IMR-90 (cell line): ENCODE measurements at regions not wholly inside any gene's neighbourhood (a gene's known extent, or its start where the extent isn't known, plus 50 kb on each side); places are given as distances from the start of the nearest gene placed in this dataset.

ENCODE experiments used
- ATAC-seq: fragments of 200-7000 bp; cut with Tn5 transposase; 2 replicates; pipeline ENCODE4 v1.9.1; 2020; ENCODE audit warnings: low read depth, mild to moderate bottlenecking, moderate library complexity
- BruUV-seq: library from RNA; stranded (reverse); fragments of 400-500 nt; replicated peaks from 2 replicates; lab custom pipeline; 2021; lab: Mats Ljungman, UMichigan
- CTCF ChIA-PET: fragments of 300-600 bp; formaldehyde crosslinking; extraction: SDS; loops from one replicate; lab custom pipeline; 2021; ENCODE audit warnings: antibody characterized with exemption; lab: Yijun Ruan, JAX
- POLR2A ChIA-PET: fragments of 300-600 bp; sonication (Branson Sonifier 250); formaldehyde crosslinking; loops from one replicate; lab custom pipeline; 2022; ENCODE audit warnings: antibody characterized with exemption; ENCODE audit not compliant: unreplicated experiment; lab: Charles Lee
- DNase-seq: peaks from one replicate; pipeline ENCODE4 v3.0.0; 2013
- H2AFZ ChIP-seq: replicated peaks from 2 replicates; pipeline ENCODE3; 2013; ENCODE audit warnings: low read length, mild to moderate bottlenecking; ENCODE audit not compliant: poor library complexity
- H2AK5ac ChIP-seq: 2 replicates; pipeline ENCODE4 v1.6.1; 2013; ENCODE audit warnings: low read depth, low read length, inconsistent platforms
- H2AK9ac ChIP-seq: replicated peaks from 2 replicates; pipeline ENCODE3; 2013; ENCODE audit warnings: mild to moderate bottlenecking, low read depth, low read length, moderate library complexity; ENCODE audit not compliant: poor library complexity
- H2BK120ac ChIP-seq: 2 replicates; pipeline ENCODE4 v1.6.1; 2013; ENCODE audit warnings: low read depth, low read length, inconsistent platforms
- H2BK15ac ChIP-seq: 3 replicates; pipeline ENCODE4 v1.6.1; 2013; ENCODE audit warnings: low read depth, low read length, inconsistent platforms
- H2BK20ac ChIP-seq: 2 replicates; pipeline ENCODE4 v1.6.1; 2013; ENCODE audit warnings: low read depth, mild to moderate bottlenecking, inconsistent platforms, low read length, moderate library complexity
- H2BK5ac ChIP-seq: 2 replicates; pipeline ENCODE4 v1.6.1; 2013; ENCODE audit warnings: mild to moderate bottlenecking, low read depth, low read length, inconsistent platforms; ENCODE audit not compliant: poor library complexity, severe bottlenecking
- H3K14ac ChIP-seq: replicated peaks from 2 replicates; pipeline ENCODE4 v1.6.1; 2013; ENCODE audit warnings: low read depth, low read length, inconsistent platforms
- H3K18ac ChIP-seq: 2 replicates; pipeline ENCODE4 v1.6.1; 2013; ENCODE audit warnings: low read depth, low read length, control low read depth
- H3K23ac ChIP-seq: 2 replicates; pipeline ENCODE4 v1.6.1; 2013; ENCODE audit warnings: low read depth, low read length, inconsistent platforms
- H3K27ac ChIP-seq: 2 replicates; pipeline ENCODE4 v1.5.1; 2013; ENCODE audit warnings: mild to moderate bottlenecking, control low read depth, low read length; ENCODE audit not compliant: insufficient read depth
- H3K27me3 ChIP-seq: 2 replicates; pipeline ENCODE4 v1.6.1; 2013; ENCODE audit warnings: low read length; ENCODE audit not compliant: control insufficient read depth, insufficient read depth
- H3K36me3 ChIP-seq: 2 replicates; pipeline ENCODE4 v1.6.1; 2013; ENCODE audit warnings: low read length, mixed read lengths; ENCODE audit not compliant: control insufficient read depth, insufficient read depth
- H3K4ac ChIP-seq: 2 replicates; pipeline ENCODE4 v1.6.1; 2013; ENCODE audit warnings: low read depth, low read length, inconsistent platforms
- H3K4me1 ChIP-seq: 2 replicates; pipeline ENCODE4 v1.6.1; 2013; ENCODE audit warnings: low read length, mixed read lengths; ENCODE audit not compliant: control insufficient read depth, insufficient read depth
- H3K4me2 ChIP-seq: 2 replicates; pipeline ENCODE4 v1.6.1; 2013; ENCODE audit warnings: low read depth, mild to moderate bottlenecking, control low read depth, low read length, moderate library complexity
- H3K4me3 ChIP-seq: 2 replicates; pipeline ENCODE4 v1.5.1; 2013; ENCODE audit warnings: low read depth, mild to moderate bottlenecking, control low read depth, low read length, moderate library complexity; ENCODE audit not compliant: insufficient read depth
- H3K56ac ChIP-seq: 2 replicates; pipeline ENCODE4 v1.6.1; 2013; ENCODE audit warnings: low read length, inconsistent platforms; ENCODE audit not compliant: insufficient read depth; ENCODE audit errors: extremely low read depth
- H3K79me1 ChIP-seq, 2 experiments: 2 replicates each; pipeline ENCODE4 v1.6.1; 2013; ENCODE audit warnings: low read length in 2 of 2, inconsistent platforms in 1 of 2, low read depth in 1 of 2
- H3K9ac ChIP-seq: 2 replicates; pipeline ENCODE4 v1.6.1; 2013; ENCODE audit warnings: low read depth, low read length, control low read depth
- H3K9me1 ChIP-seq: 2 replicates; pipeline ENCODE4 v1.6.1; 2013; ENCODE audit warnings: low read length, inconsistent platforms; ENCODE audit not compliant: insufficient read depth
- H3K9me3 ChIP-seq: 2 replicates; pipeline ENCODE4 v1.6.1; 2013; ENCODE audit warnings: low read length; ENCODE audit not compliant: control insufficient read depth, insufficient read depth
- H4K20me1 ChIP-seq: 2 replicates; pipeline ENCODE4 v1.6.1; 2013; ENCODE audit warnings: low read length, inconsistent platforms; ENCODE audit not compliant: insufficient read depth
- H4K5ac ChIP-seq: 2 replicates; pipeline ENCODE4 v1.6.1; 2013; ENCODE audit warnings: mild to moderate bottlenecking, low read depth, low read length, control low read depth
- H4K8ac ChIP-seq, 2 experiments: 2 replicates each; pipeline ENCODE4 v1.6.1; 2013; ENCODE audit warnings: low read depth in 2 of 2, low read length in 2 of 2, control low read depth in 1 of 2, inconsistent platforms in 1 of 2
- H4K91ac ChIP-seq: 2 replicates; pipeline ENCODE4 v1.6.1; 2013; ENCODE audit warnings: low read depth, low read length, inconsistent platforms; ENCODE audit not compliant: insufficient read depth
- BHLHE40 ChIP-seq: fragments of 150-350 bp; IDR thresholded peaks from 2 replicates; pipeline ENCODE4 v1.6.1; 2016; ENCODE audit warnings: mild to moderate bottlenecking, low read depth, low read length
- MAFK ChIP-seq: IDR thresholded peaks from 2 replicates; pipeline ENCODE4 v1.6.1; 2012; ENCODE audit warnings: low read depth, low read length, improper control_type of control experiment
- POLR2A ChIP-seq: IDR thresholded peaks from 2 replicates; pipeline ENCODE4 v1.6.1; 2012; ENCODE audit warnings: mild to moderate bottlenecking, low read depth, low read length
- WGBS, 2 experiments: methylation state at CpG; one replicate each; pipeline versions ENCODE4 v1.1.5 to v1.1.7; 2013; ENCODE audit warnings: missing lambda C conversion rate in 2 of 2; ENCODE audit not compliant: insufficient read length in 1 of 2; ENCODE audit errors: extremely low coverage in 2 of 2; 5-methylcytosine and 5-hydroxymethylcytosine counted together
- dilution Hi-C: fragments of 300-500 bp; cut with HindIII; formaldehyde crosslinking; loops from one replicate; pipeline ENCODE4 v1.14.3; 2018; ENCODE audit warnings: low sequenced_read_pairs; ENCODE audit not compliant: unreplicated experiment
- in situ Hi-C: fragments of 300-500 bp; cut with MboI; formaldehyde crosslinking; loops from 3 replicates; pipeline ENCODE4 v1.14.3; 2019; ENCODE audit warnings: low sequenced_read_pairs, inconsistent platforms, mixed read lengths
- intact Hi-C: fragments of 100-400 bp; cut with micrococcal nuclease; formaldehyde crosslinking; loops from 2 replicates; pipeline ENCODE4 v1.10.0; 2022

DNA sequence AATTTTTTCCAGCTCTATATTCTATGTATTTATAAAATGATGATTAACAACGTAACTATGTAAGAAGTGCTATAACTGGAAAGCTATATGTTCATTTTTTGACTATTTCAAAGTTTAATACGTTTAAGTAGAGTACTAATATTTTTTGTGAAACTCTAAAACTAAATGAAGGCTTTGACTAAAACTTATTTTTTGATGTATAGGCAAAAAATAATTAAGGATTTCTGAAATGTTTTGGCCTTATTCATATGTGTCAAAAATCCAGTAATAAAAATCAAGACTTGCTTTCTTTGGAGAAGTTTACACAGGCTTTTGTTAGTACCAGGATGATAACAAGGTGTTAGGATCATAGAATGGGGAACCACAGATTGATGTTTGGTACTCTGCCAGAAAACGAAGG is 58.2 kb upstream of the ZEB2 start:
- H4K8ac ChIP-seq = no peak overlapping the region
- no peak overlapping the region for H2BK5ac ChIP-seq
- no peaks in the 10 kb centered on the region for H4K20me1 ChIP-seq
- no peak overlapping the region for H4K5ac ChIP-seq
- H2AFZ ChIP-seq = no peak overlapping the region
- H3K18ac ChIP-seq = no peak overlapping the region
- no peak overlapping the region for H2BK20ac ChIP-seq
- no peak overlapping the region for H3K56ac ChIP-seq
- H3K9me3 ChIP-seq = no peaks in the 10 kb centered on the region
- no peak overlapping the region for H3K23ac ChIP-seq
- no peaks in the 10 kb centered on the region for H3K36me3 ChIP-seq
- H2AK9ac ChIP-seq = no peak overlapping the region
- TF ChIP-seq MAFK = peak; percentile 28; the same call in 1 of the 2 replicates
- no peak for TF ChIP-seq BHLHE40
- TF ChIP-seq POLR2A = no peak
- DNase-seq (no peak), ATAC-seq (no peak)
- ChIA-PET POLR2A (no interaction called here), CTCF (interaction anchor here (1.4 kb wide), 1 partner anchor 9 kb away, joined by 3 read pairs; no protein-coding TSS in a partner anchor)
- H2BK120ac ChIP-seq = no peak overlapping the region
- no peak overlapping the region for H4K91ac ChIP-seq
- no peak overlapping the region for H3K14ac ChIP-seq
- no peaks in the 10 kb centered on the region for H3K27me3 ChIP-seq
- no peaks in the 10 kb centered on the region for H3K9me1 ChIP-seq
- no peak overlapping the region for H3K27ac ChIP-seq
- no peak overlapping the region for H3K9ac ChIP-seq
- intact Hi-C loops (no loop called here), in situ Hi-C loops (no loop called here), dilution Hi-C loops (no loop called here)
- H3K79me1 ChIP-seq = no peaks in the 10 kb centered on the region
- BruUV-seq = no TSS peak
- no peaks in the 10 kb centered on the region for H3K4me1 ChIP-seq
- no peak overlapping the region for H3K4me3 ChIP-seq
- H2BK15ac ChIP-seq = no peak overlapping the region
- H2AK5ac ChIP-seq = no peak overlapping the region
- WGBS, 2 experiments = no CpG with 5 or more reads among the region's 3 CpGs
- H3K4ac ChIP-seq = no peak overlapping the region
- H3K4me2 ChIP-seq = no peak overlapping the region
